GM12873 (cell line): ENCODE measurements at regions not wholly inside any gene's neighbourhood (a gene's known extent, or its start where the extent isn't known, plus 50 kb on each side); places are given as distances from the start of the nearest gene placed in this dataset.

Source experiments
- CTCF ChIP-seq: IDR thresholded peaks from 2 replicates; pipeline ENCODE4 v1.5.1; 2012; ENCODE audit warnings: low read depth, mild to moderate bottlenecking, moderate library complexity, low read length, control low read depth; ENCODE audit not compliant: insufficient read depth; ENCODE audit errors: missing control alignments

GRCh38 chr21:28627261-28627660, 365.4 kb downstream of the LTN1 start:
- no peak for TF ChIP-seq CTCF

DNA sequence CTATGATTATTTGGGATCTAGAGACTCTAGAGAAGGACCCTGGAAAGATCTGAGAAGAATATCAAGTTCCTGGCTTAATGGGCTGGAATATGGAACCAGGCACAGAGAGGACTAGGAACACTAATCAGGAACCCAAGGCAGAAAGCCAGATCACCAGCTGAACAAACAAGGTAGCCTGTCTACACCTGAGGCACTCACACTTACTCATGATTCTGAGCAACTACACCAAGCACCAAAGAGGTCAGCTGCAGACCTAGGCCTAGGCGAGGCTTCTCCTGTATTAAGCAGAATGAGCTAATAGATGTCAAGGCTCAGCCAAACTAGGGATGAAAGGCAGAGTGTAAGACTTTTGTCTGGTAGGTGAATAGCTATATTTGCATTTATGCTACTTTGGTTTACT, 368.1 kb downstream of the LTN1 start:
- TF ChIP-seq CTCF = no peak

DNA sequence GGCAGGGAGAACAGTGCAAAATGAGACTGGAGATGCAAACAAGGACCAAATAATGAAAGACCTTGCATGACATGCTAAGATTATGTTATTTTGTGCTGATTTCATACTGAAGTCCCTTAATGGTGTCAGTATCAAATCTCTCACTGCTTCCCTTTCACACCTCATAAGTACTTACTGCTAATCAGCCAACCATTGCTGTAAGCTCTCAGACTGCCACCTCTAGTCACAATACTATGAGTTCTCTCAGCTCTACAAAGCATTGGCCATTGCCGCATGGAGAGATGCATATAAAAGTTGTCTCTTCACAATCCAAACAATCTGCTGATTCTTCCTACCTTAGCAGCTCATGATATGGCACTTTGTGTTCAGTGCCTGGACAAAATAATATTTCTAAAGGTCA, 375.4 kb downstream of the LTN1 start:
- TF ChIP-seq CTCF = no peak

GRCh38 chr21:28615276-28615675, 377.4 kb downstream of the LTN1 start:
- no peak for TF ChIP-seq CTCF

DNA sequence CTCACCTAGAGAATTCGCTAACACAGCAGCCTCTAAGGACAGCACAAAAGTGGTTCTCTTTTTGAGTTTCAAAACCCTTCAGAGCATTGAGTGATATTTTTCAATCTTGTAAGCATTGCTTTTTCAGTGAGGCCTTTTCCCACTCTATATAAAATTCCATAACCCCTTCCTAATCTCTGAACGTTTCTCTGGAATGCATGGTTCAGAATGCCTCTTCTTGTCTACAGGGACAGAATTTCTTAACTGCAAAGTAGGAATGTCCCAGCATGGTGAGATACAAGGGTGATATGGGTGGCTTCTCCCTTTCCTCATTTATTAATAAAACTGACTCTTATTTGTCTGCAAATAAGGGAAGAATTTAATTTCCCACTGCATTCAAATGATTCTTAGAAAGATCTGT, 377.9 kb downstream of the LTN1 start:
- TF ChIP-seq CTCF = no peak

- TF ChIP-seq CTCF = no peak
Measured at GRCh38 chr21:28608646-28609045, 384.0 kb downstream of the LTN1 start.

DNA sequence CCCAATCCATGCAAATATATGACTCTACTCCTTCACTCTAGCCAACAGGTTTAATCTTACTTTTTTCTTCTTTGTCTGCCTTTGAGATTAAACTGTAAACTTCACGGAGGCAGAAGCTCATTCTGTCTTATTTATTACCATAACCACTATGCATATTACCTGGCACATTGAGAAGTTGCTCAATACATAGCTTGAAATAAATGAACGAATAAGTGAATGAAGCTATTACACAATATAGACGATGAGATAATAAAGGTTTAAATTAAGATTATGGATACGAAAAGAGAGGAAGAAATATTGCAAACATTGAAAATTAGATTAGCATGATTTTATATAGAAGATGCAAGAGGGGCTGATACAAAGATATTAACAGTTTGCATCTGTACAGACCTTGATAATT, 385.1 kb downstream of the LTN1 start:
- no peak for TF ChIP-seq CTCF
